22Rv1 (cell line): ENCODE measurements at regions not wholly inside any gene's neighbourhood (a gene's known extent, or its start where the extent isn't known, plus 50 kb on each side); places are given as distances from the start of the nearest gene placed in this dataset.

Experiments
- H3K27ac ChIP-seq: fragments of 450-650 bp; 2 replicates; pipeline ENCODE4 v1.5.1; 2017
- ZFX ChIP-seq: fragments of 450-650 bp; IDR thresholded peaks from 2 replicates; pipeline ENCODE4 v1.6.1; 2017; ENCODE audit warnings: antibody characterized with exemption, borderline replicate concordance
- TF ChIP-seq, protein P1 (sequence below): fragments of 450-650 bp; IDR thresholded peaks from 2 replicates; pipeline ENCODE4 v1.5.1; 2017; ENCODE audit warnings: mild to moderate bottlenecking

DNA sequence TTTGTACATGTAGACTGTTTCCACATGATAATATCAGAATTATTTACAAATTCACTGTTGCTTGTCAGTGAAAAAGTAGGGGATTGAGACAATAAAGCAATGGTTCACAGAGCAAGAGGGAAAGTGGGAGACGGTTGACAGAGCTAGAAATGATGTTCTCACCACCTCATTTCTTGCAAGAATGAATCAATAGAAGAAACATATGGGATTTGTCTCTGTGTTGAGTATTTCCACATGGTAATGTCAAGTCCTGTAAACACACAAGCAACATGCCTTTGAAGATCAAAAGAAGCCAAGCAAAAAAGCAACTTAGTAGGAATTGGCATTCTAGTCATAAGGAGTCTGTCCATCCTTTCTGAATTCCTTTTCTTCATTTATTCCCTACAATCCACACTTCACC lies 1806.6 kb upstream of the AGA start:
- H3K27ac ChIP-seq: no peak overlapping the region
- no peak for TF ChIP-seq ZFX
- TF ChIP-seq, protein P1, sequence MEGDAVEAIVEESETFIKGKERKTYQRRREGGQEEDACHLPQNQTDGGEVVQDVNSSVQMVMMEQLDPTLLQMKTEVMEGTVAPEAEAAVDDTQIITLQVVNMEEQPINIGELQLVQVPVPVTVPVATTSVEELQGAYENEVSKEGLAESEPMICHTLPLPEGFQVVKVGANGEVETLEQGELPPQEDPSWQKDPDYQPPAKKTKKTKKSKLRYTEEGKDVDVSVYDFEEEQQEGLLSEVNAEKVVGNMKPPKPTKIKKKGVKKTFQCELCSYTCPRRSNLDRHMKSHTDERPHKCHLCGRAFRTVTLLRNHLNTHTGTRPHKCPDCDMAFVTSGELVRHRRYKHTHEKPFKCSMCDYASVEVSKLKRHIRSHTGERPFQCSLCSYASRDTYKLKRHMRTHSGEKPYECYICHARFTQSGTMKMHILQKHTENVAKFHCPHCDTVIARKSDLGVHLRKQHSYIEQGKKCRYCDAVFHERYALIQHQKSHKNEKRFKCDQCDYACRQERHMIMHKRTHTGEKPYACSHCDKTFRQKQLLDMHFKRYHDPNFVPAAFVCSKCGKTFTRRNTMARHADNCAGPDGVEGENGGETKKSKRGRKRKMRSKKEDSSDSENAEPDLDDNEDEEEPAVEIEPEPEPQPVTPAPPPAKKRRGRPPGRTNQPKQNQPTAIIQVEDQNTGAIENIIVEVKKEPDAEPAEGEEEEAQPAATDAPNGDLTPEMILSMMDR: no peak

DNA sequence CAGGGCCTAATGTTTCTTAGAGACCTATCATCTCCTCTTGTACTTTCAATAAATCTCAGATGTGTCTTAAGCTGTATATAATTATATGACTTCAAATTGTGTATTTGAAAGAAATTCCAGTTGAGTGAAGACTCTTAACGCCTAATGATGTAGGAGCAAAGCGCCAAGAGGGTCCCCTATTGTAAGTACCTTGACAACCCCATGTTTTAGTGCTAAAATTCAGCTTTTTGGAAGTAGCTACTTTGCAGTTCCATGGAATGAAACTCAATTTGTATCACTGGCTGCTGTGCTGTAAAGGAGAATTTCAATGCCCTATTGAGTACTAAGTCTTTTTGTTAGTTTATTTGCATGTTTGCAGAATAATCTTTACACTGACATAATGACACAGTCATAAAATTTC lies 1826.6 kb upstream of the AGA start:
- H3K27ac ChIP-seq: no peak overlapping the region
- TF ChIP-seq, protein P1: no peak
- TF ChIP-seq ZFX: no peak

DNA sequence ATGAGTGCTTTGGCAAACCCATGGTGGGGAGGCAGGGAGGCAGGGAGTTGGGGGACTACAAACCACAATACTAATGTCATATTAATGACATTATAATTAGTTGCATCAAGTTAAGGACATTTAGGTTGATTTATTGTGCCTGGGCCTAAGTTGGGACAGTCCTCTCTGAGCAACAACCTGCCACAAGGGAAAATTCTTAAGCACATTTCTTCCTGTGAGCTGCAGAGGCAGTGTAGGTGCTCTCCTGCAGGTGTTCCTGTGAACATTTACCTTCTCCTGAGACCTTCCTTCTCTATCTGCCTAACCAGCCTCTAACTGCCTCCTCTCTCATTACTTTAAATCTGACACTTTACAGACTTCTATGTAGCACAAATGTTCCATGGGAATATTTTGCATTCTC lies 1830.0 kb upstream of the AGA start:
- no peak overlapping the region for H3K27ac ChIP-seq
- TF ChIP-seq ZFX: no peak
- TF ChIP-seq, protein P1: no peak

DNA sequence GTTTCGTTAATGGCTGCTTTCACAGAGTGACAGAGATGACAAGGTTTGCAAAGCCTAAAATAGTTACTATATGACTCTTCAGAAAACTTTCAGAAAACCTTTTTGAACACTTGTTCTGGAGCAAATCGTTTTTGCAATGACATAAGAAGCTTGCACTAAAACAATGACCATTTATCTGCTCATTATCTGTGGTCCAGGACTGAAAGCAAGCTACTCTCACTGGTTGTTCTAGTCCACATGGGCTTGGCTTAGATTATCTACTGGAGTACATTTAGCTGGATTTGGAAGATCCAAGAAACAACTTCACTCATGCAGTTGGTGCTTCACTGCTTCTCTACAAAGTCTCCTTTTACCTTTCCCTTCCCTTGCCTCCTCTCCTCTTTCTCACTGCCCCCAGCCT lies 1836.4 kb upstream of the AGA start:
- TF ChIP-seq, protein P1: no peak
- no peak for TF ChIP-seq ZFX
- no peak overlapping the region for H3K27ac ChIP-seq

DNA sequence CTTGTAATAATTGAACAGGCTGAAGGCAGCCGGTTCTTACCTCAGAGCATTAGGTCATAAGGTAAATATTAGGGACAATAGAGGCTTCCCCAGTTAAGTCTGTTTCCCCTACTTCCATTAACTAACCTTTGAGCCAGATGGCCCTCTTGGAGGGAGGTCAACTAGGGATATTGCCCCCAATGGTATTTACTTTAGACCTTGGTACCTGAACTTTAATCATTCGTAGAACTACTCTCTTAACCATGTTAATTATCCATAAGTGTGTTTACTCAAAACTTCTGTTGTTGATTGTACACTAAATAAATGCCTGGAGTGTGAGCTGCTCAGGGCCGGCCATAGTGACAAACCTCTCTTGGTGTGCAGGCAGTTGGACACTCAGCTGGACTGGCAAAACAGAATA lies 1843.5 kb upstream of the AGA start:
- H3K27ac ChIP-seq: no peak overlapping the region
- TF ChIP-seq, protein P1: no peak
- no peak for TF ChIP-seq ZFX

DNA sequence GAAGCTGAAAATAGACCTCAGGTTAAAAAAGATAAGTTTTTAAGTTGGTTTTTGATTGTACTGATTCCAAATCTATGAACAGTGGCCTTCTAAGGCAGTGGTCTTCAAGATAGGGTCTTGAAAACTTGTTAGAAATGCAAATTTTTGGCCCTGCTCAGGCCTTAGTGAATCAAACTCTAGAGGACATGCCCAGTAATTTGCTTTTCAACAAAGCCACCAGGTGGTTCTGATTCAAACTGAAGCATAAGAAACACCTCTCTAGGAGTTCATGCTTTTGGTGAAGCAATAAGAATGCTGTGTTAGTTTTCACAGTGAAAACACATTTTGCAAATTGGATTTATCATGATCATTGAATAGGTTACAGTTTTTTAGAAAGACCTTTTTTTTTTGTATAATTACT lies 1849.4 kb upstream of the AGA start:
- H3K27ac ChIP-seq: no peak overlapping the region
- TF ChIP-seq, protein P1: no peak
- TF ChIP-seq ZFX: no peak

DNA sequence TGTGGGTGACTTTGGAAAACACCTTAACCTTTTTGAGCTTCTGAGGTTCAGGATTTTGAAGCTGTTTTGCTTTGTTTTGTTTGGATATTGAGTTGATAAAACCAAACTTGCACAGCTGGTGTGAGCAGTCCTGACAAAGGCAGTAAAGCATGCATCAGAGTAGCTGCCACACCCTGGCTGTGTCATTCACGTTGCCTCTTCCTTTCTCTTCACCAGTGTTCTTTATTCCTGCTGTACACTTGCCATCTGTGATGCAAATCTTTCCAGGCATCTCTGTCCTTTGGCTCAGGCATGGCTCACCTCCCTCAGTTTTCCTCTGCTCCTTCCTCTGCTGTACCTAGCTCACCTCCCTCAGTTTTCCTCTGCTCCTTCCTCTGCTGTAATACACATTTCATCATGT lies 1850.2 kb upstream of the AGA start:
- TF ChIP-seq, protein P1: no peak
- no peak for TF ChIP-seq ZFX
- no peak overlapping the region for H3K27ac ChIP-seq
